Lower lobe of right lung (tissue), 2 donors: ENCODE measurements at regions not wholly inside any gene's neighbourhood (a gene's known extent, or its start where the extent isn't known, plus 50 kb on each side); places are given as distances from the start of the nearest gene placed in this dataset.

Experiments used
- ATAC-seq, 2 donors: fragments of 200-7000 bp; cut with Tn5 transposase; one replicate each; pipeline ENCODE4 v1.9.1; 2020 to 2022; ENCODE audit warnings: mild to moderate bottlenecking in 2 of 2, moderate library complexity in 2 of 2
- DNase-seq: peaks from one replicate; pipeline ENCODE4 v3.0.0-alpha.2; 2020
- H3K27ac ChIP-seq: fragments of 200-600 bp; one replicate; pipeline ENCODE4 v1.8.0; 2022
- H3K27me3 ChIP-seq: fragments of 200-600 bp; one replicate; pipeline ENCODE4 v1.8.0; 2022; ENCODE audit warnings: low read depth
- H3K36me3 ChIP-seq: fragments of 200-600 bp; one replicate; pipeline ENCODE4 v1.8.0; 2022; ENCODE audit warnings: mild to moderate bottlenecking
- H3K4me1 ChIP-seq: fragments of 200-600 bp; one replicate; pipeline ENCODE4 v1.8.0; 2022
- H3K4me3 ChIP-seq: fragments of 200-600 bp; one replicate; pipeline ENCODE4 v1.8.0; 2022; ENCODE audit warnings: mild to moderate bottlenecking
- H3K9me3 ChIP-seq: fragments of 200-600 bp; one replicate; pipeline ENCODE4 v1.8.0; 2022
- CTCF ChIP-seq: fragments of 200-600 bp; IDR thresholded peaks from one replicate; pipeline ENCODE4 v1.8.0; 2022; ENCODE audit warnings: antibody characterized with exemption, mild to moderate bottlenecking
- intact Hi-C: fragments of 100-400 bp; cut with DNase I; formaldehyde crosslinking; loops from one replicate; pipeline ENCODE4 v1.11.0; 2022
- donor health status: DM: no; HTN: yes; CAD: no; lungs with severe emphysema.

GRCh38 chr11:41989823-41990380, 530.5 kb upstream of the LRRC4C start:
- intact Hi-C loops = no loop called here
- TF ChIP-seq CTCF = no peak

GRCh38 chr11:41996533-41996932, 537.1 kb upstream of the LRRC4C start:
- no peaks in the 10 kb centered on the region for H3K36me3 ChIP-seq
- H3K4me1 ChIP-seq = no peaks in the 10 kb centered on the region

More at GRCh38 chr11:41989823-41990380, 530.5 kb upstream of the LRRC4C start:
- Histone ChIP-seq H3K27ac (no peak overlapping the region), H3K9me3 (no peaks in the 10 kb centered on the region), H3K4me3 (no peak overlapping the region), H3K36me3 (no peaks in the 10 kb centered on the region), H3K27me3 (no peaks in the 10 kb centered on the region), H3K4me1 (no peaks in the 10 kb centered on the region)
- DNase-seq (no peak), ATAC-seq (no peak)

GRCh38 chr11:41997844-41998401, 538.5 kb upstream of the LRRC4C start:
- H3K9me3 ChIP-seq = no peaks in the 10 kb centered on the region
- intact Hi-C loops = no loop called here
- H3K27ac ChIP-seq = no peak overlapping the region
- H3K4me3 ChIP-seq = no peak overlapping the region
- H3K27me3 ChIP-seq = no peaks in the 10 kb centered on the region
- ATAC-seq = no peak
- no peak for DNase-seq
- H3K36me3 ChIP-seq = no peaks in the 10 kb centered on the region
- H3K4me1 ChIP-seq = no peaks in the 10 kb centered on the region
- TF ChIP-seq CTCF = no peak

More at GRCh38 chr11:41996533-41996932, 537.1 kb upstream of the LRRC4C start:
- no peak for ATAC-seq
- Histone ChIP-seq H3K4me3 (no peak overlapping the region), H3K27me3 (no peaks in the 10 kb centered on the region), H3K9me3 (no peaks in the 10 kb centered on the region), H3K27ac (no peak overlapping the region)
- intact Hi-C loops = no loop called here
- no peak for DNase-seq
- TF ChIP-seq CTCF = no peak

- intact Hi-C loops = no loop called here
- no peak for ATAC-seq
Measured at GRCh38 chr11:41999066-41999465, 539.6 kb upstream of the LRRC4C start.

GRCh38 chr11:42003801-42004200, 544.3 kb upstream of the LRRC4C start:
- H3K9me3 ChIP-seq = no peaks in the 10 kb centered on the region
- ATAC-seq = no peak

More at GRCh38 chr11:41999066-41999465, 539.6 kb upstream of the LRRC4C start:
- no peaks in the 10 kb centered on the region for H3K36me3 ChIP-seq
- no peaks in the 10 kb centered on the region for H3K9me3 ChIP-seq
- DNase-seq = no peak
- no peak overlapping the region for H3K4me3 ChIP-seq
- no peaks in the 10 kb centered on the region for H3K27me3 ChIP-seq
- TF ChIP-seq CTCF = no peak
- no peak overlapping the region for H3K27ac ChIP-seq
- H3K4me1 ChIP-seq = no peaks in the 10 kb centered on the region

More at GRCh38 chr11:42003801-42004200, 544.3 kb upstream of the LRRC4C start:
- intact Hi-C loops = no loop called here
- H3K4me1 ChIP-seq = no peaks in the 10 kb centered on the region
- no peaks in the 10 kb centered on the region for H3K27me3 ChIP-seq
- DNase-seq = no peak
- H3K27ac ChIP-seq = no peak overlapping the region
- TF ChIP-seq CTCF = no peak
- no peak overlapping the region for H3K4me3 ChIP-seq
- H3K36me3 ChIP-seq = no peaks in the 10 kb centered on the region
